ENCODE measurements at regions not wholly inside any gene's neighbourhood (a gene's known extent, or its start where the extent isn't known, plus 50 kb on each side); places are given as distances from the start of the nearest gene placed in this dataset.

DNA sequence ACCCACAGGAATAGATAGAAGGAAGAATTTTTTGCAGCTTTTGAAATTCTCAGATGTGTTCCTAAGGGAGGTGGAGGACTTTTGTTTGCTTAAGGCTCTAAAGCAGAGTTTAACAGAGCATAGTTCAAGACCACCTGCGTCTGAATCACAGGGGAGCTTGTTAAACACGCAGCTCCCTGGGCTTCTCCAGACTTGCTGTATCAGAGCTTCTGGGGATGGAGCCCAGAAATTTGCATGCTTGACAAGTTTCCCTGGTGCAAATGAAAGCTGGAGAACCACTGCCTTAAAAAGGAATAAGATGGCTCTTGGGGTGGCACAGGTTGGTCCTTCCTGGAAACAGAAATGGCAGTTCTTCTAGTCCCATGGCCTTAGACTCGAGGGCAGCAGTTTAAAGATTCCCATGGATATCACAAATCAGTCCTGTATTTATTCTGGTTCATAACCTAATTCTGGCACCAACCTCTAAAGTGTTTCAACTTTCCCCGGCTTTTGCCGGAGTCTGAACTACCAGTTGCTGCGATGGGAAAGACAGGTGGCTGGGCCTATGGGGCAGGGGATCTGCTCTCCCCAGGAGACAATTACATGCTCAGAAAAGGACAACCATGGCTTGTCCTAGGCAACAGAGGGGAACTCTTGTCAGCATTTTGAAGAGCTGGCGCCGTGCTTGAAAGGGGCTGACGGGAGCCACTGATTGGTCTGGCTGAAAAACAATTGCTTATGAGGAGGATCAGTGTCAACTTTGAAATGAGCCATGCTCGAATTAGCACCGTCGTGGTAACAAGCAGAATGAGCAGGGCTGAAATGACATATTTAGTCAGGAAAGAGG lies 599.6 kb downstream of the CCDC171 start:
- no peaks in the 10 kb centered on the region for H3K27me3 ChIP-seq
- TF ChIP-seq, protein P1, sequence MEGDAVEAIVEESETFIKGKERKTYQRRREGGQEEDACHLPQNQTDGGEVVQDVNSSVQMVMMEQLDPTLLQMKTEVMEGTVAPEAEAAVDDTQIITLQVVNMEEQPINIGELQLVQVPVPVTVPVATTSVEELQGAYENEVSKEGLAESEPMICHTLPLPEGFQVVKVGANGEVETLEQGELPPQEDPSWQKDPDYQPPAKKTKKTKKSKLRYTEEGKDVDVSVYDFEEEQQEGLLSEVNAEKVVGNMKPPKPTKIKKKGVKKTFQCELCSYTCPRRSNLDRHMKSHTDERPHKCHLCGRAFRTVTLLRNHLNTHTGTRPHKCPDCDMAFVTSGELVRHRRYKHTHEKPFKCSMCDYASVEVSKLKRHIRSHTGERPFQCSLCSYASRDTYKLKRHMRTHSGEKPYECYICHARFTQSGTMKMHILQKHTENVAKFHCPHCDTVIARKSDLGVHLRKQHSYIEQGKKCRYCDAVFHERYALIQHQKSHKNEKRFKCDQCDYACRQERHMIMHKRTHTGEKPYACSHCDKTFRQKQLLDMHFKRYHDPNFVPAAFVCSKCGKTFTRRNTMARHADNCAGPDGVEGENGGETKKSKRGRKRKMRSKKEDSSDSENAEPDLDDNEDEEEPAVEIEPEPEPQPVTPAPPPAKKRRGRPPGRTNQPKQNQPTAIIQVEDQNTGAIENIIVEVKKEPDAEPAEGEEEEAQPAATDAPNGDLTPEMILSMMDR (IDR thresholded peaks at IDR 0.05; ENCODE audit: low read depth, low read length), result no peak
- no peak overlapping the region for H3K4me3 ChIP-seq (ENCODE audit: low read depth, low read length)
- H3K4me1 ChIP-seq, result peaks cover 48% of the 10 kb centered on the region
- no peaks in the 10 kb centered on the region for H3K36me3 ChIP-seq
- no peak for DNase-seq
- H3K9me3 ChIP-seq, result no peaks in the 10 kb centered on the region

DNA sequence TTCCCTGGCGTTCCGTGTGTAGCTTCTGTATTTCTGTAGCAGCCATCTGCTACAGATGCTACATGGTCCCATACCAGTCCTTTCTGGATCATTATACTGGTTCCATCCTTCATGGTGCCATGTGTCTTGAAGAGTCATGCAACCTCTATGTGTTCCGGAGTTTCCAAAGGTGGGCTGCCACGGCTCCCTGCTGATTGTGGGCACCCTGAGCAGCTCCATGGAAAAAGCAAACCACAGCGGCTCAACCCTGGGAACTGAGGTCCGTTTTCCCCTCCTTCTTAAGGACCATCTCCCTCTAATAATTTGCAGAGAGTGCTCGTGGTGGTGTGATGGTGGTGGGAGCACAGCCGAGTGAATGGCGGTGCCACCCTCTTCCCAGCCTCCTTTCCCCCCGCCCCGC lies 600.4 kb downstream of the CCDC171 start:
- TF ChIP-seq, protein P1 (IDR thresholded peaks at IDR 0.05; ENCODE audit: low read depth, low read length), result no peak
- peaks cover 55% of the 10 kb centered on the region for H3K4me1 ChIP-seq
- no peaks in the 10 kb centered on the region for H3K36me3 ChIP-seq
- no peaks in the 10 kb centered on the region for H3K27me3 ChIP-seq
- H3K4me3 ChIP-seq (ENCODE audit: low read depth, low read length), result no peak overlapping the region
- no peaks in the 10 kb centered on the region for H3K9me3 ChIP-seq
- no peak for DNase-seq

DNA sequence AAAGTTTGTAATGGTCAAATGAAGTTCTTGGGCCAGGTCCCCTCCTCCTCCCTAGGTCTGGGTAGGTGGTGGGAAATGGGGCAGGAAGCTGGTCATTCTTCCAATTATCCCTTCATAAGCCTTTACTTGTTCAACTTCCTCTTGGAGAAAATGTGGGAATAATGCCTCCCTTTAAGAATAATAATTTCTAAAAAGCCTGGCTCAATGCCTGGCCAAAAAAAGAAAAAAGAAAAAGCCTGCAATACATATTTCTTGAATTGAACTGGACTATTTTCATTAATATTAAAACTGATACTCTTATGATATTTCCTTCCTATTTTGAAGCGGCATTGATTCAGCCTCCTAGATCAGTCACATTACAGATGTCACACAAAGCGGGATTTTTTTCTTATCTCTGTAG lies 600.9 kb downstream of the CCDC171 start:
- H3K4me1 ChIP-seq, result peaks cover 59% of the 10 kb centered on the region
- DNase-seq, result no peak
- no peaks in the 10 kb centered on the region for H3K9me3 ChIP-seq
- H3K4me3 ChIP-seq (ENCODE audit: low read depth, low read length), result no peak overlapping the region
- TF ChIP-seq, protein P1 (IDR thresholded peaks at IDR 0.05; ENCODE audit: low read depth, low read length), result no peak
- H3K36me3 ChIP-seq, result no peaks in the 10 kb centered on the region
- H3K27me3 ChIP-seq, result no peaks in the 10 kb centered on the region

DNA sequence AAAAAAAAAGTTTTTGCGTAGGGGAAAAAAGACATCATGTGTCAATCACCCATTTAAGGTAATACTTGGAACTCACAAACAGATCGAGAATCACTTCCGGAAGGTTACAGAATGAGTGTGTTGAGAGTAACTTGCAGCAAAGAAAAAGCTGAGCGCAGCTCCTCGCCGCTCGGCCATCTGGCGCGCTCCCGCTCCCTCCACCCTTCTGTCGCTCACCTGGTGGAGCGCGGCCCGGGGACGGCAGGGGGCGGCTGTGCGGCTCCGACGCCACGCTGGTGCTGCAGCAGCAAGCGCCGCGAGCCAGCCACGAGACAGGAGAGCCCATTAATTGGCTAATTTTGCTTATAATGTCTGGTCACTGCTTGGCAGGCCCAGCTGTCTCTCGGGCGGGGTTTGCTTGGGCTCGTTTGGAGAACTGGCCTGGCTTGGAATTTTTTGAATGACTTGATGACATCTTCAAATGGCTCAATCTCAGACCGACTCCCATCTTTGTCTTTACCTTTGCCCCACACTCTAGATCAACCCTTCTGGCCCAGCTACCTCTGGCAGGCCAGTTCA lies 601.8 kb downstream of the CCDC171 start:
- no peak for DNase-seq
- TF ChIP-seq, protein P1 (IDR thresholded peaks at IDR 0.05; ENCODE audit: low read depth, low read length), result no peak
- H3K4me3 ChIP-seq (ENCODE audit: low read depth, low read length), result no peak overlapping the region

DNA sequence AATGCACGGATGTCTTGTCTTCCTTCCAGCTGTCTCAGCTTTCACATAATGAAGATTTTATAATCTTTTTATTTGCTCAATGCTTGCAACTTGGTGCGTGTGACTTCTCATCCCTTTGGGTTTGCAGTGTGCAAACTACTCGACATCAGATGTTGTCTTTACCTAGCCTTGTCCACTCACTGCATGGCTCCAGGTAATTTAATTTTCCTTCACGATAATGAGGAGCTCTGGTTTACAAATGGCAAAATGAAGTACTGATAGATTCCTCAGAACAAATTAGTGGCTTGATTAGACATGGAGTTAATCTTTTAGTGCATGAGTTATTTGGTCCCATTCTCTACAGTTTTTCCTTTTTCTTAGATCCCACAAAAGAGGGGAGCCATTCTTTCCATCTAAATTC lies 603.0 kb downstream of the CCDC171 start:
- peaks cover 52% of the 10 kb centered on the region for H3K4me1 ChIP-seq
- 0 out of 2 replicates have a peak overlapping the region, but pooled peaks have one; percentile 1 for H3K4me3 ChIP-seq (ENCODE audit: low read depth, low read length)

More for the DNA sequence above, 601.8 kb downstream of the CCDC171 start:
- no peaks in the 10 kb centered on the region for H3K36me3 ChIP-seq
- H3K27me3 ChIP-seq, result no peaks in the 10 kb centered on the region
- H3K4me1 ChIP-seq, result peaks cover 60% of the 10 kb centered on the region
- no peaks in the 10 kb centered on the region for H3K9me3 ChIP-seq

More for the DNA sequence above, 603.0 kb downstream of the CCDC171 start:
- no peaks in the 10 kb centered on the region for H3K27me3 ChIP-seq
- TF ChIP-seq, protein P1 (IDR thresholded peaks at IDR 0.05; ENCODE audit: low read depth, low read length), result no peak
- H3K9me3 ChIP-seq, result no peaks in the 10 kb centered on the region
- H3K36me3 ChIP-seq, result no peaks in the 10 kb centered on the region
- peak; percentile 25 for DNase-seq

Data from BE2C (cell line).